D341Med (cell line): ENCODE measurements at regions not wholly inside any gene's neighbourhood (a gene's known extent, or its start where the extent isn't known, plus 50 kb on each side); places are given as distances from the start of the nearest gene placed in this dataset.

Source experiments
- DNase-seq: peaks from one replicate; pipeline ENCODE4 v3.0.0; 2012; ENCODE audit warnings: low spot score

GRCh38 chr3:80052271-80052670 lies 284.5 kb upstream of the ROBO1 start:
- no peak for DNase-seq

- no peak for DNase-seq
Measured at GRCh38 chr3:80051602-80051962, 283.8 kb upstream of the ROBO1 start.

- DNase-seq, result no peak
Measured at GRCh38 chr3:80050826-80051601, 283.2 kb upstream of the ROBO1 start.

- DNase-seq, result no peak
Measured at GRCh38 chr3:80043226-80043625, 275.4 kb upstream of the ROBO1 start.

- DNase-seq, result no peak
Measured at GRCh38 chr3:80040067-80040466, 272.3 kb upstream of the ROBO1 start.

- no peak for DNase-seq
Measured at GRCh38 chr3:80036176-80036575, 268.4 kb upstream of the ROBO1 start.

GRCh38 chr3:80035021-80035420 lies 267.2 kb upstream of the ROBO1 start:
- DNase-seq, result no peak

GRCh38 chr3:80023010-80023409 lies 255.2 kb upstream of the ROBO1 start:
- no peak for DNase-seq

GRCh38 chr3:80018375-80018774 lies 250.6 kb upstream of the ROBO1 start:
- DNase-seq, result no peak

GRCh38 chr3:80017369-80017768 lies 249.6 kb upstream of the ROBO1 start:
- no peak for DNase-seq

GRCh38 chr3:80014576-80014975 lies 246.8 kb upstream of the ROBO1 start:
- DNase-seq, result no peak

- DNase-seq, result no peak
Measured at GRCh38 chr3:80010021-80010571, 242.3 kb upstream of the ROBO1 start.

GRCh38 chr3:80007522-80007921 lies 239.7 kb upstream of the ROBO1 start:
- DNase-seq, result no peak

- DNase-seq, result no peak
Measured at GRCh38 chr3:80006315-80006714, 238.5 kb upstream of the ROBO1 start.

- no peak for DNase-seq
Measured at GRCh38 chr3:80000022-80000421, 232.2 kb upstream of the ROBO1 start.

GRCh38 chr3:79994397-79994796 lies 226.6 kb upstream of the ROBO1 start:
- no peak for DNase-seq

- no peak for DNase-seq
Measured at GRCh38 chr3:79986338-79986737, 218.5 kb upstream of the ROBO1 start.

GRCh38 chr3:79985816-79986215 lies 218.0 kb upstream of the ROBO1 start:
- DNase-seq, result no peak

GRCh38 chr3:79983118-79983517 lies 215.3 kb upstream of the ROBO1 start:
- no peak for DNase-seq

GRCh38 chr3:79979990-79980389 lies 212.2 kb upstream of the ROBO1 start:
- DNase-seq, result no peak

GRCh38 chr3:79976466-79976865 lies 208.7 kb upstream of the ROBO1 start:
- no peak for DNase-seq

GRCh38 chr3:79973917-79974595 lies 206.3 kb upstream of the ROBO1 start:
- DNase-seq, result no peak

GRCh38 chr3:79973482-79973881 lies 205.7 kb upstream of the ROBO1 start:
- DNase-seq, result no peak

GRCh38 chr3:79968418-79968817 lies 200.6 kb upstream of the ROBO1 start:
- no peak for DNase-seq
